WTC11 (cell line): ENCODE measurements at regions not wholly inside any gene's neighbourhood (a gene's known extent, or its start where the extent isn't known, plus 50 kb on each side); places are given as distances from the start of the nearest gene placed in this dataset.

Experiments used
- ATAC-seq: fragments of 200-7000 bp; cut with Tn5 transposase; 2 replicates; pipeline ENCODE4 v1.10.0; 2021; ENCODE audit warnings: mild to moderate bottlenecking, moderate library complexity
- CTCF ChIA-PET: fragments of 300-600 bp; sonication (Branson Sonifier 250); formaldehyde crosslinking; loops from one replicate; lab custom pipeline; 2021; ENCODE audit warnings: antibody characterized with exemption; lab: Charles Lee
- POLR2A ChIA-PET: fragments of 350-600 bp; sonication (Branson Sonifier 250); formaldehyde crosslinking; loops from one replicate; lab custom pipeline; 2021; ENCODE audit warnings: antibody characterized with exemption; lab: Charles Lee
- DNase-seq: peaks from one replicate; pipeline ENCODE4 v3.0.0; 2021; ENCODE audit warnings: low spot score
- H3K27ac Mint-ChIP-seq: 2 replicates; pipeline ENCODE4 v1.8.0; 2021; ENCODE audit warnings: mixed read lengths
- H3K27me3 Mint-ChIP-seq: 2 replicates; pipeline ENCODE4 v1.8.0; 2021; ENCODE audit warnings: low read depth, mild to moderate bottlenecking, moderate library complexity, mixed read lengths
- H3K36me3 Mint-ChIP-seq: 2 replicates; pipeline ENCODE4 v1.8.0; 2021; ENCODE audit warnings: mixed read lengths
- H3K4me1 Mint-ChIP-seq: 2 replicates; pipeline ENCODE4 v1.8.0; 2022; ENCODE audit warnings: mixed read lengths
- H3K4me3 Mint-ChIP-seq: 2 replicates; pipeline ENCODE4 v1.8.0; 2021; ENCODE audit warnings: mild to moderate bottlenecking, moderate library complexity, mixed read lengths
- H3K9me3 Mint-ChIP-seq: 2 replicates; pipeline ENCODE4 v1.8.0; 2021; ENCODE audit warnings: mixed read lengths
- GTF2I ChIP-seq: fragments of 250-450 bp; sonication (Bioruptor Pico); conservative IDR thresholded peaks from 2 replicates; pipeline ENCODE4 v1.4.0; 2021; ENCODE audit warnings: mild to moderate bottlenecking
- JUN ChIP-seq: sonication (generic); formaldehyde crosslinking; IDR thresholded peaks from 2 replicates; pipeline ENCODE4 v1.8.0; 2023; ENCODE audit warnings: mild to moderate bottlenecking, missing genetic modification reagents
- NFYB ChIP-seq: sonication (generic); formaldehyde crosslinking; conservative IDR thresholded peaks from 2 replicates; pipeline ENCODE4 v1.8.0; 2022; ENCODE audit warnings: low read depth, missing genetic modification reagents
- ZNF219 ChIP-seq: sonication (generic); formaldehyde crosslinking; IDR thresholded peaks from 2 replicates; pipeline ENCODE4 v1.8.0; 2023; ENCODE audit warnings: missing genetic modification reagents, mild to moderate bottlenecking, borderline replicate concordance
- ZNF396 ChIP-seq: fragments of 250-450 bp; sonication (Bioruptor Pico); IDR thresholded peaks from 2 replicates; pipeline ENCODE4 v1.8.0; 2021; ENCODE audit warnings: mild to moderate bottlenecking, moderate library complexity, borderline replicate concordance
- TF ChIP-seq, protein P1 (sequence below): fragments of 250-450 bp; sonication (Bioruptor Pico); IDR thresholded peaks from 2 replicates; pipeline ENCODE4 v1.8.0; 2021; ENCODE audit warnings: mild to moderate bottlenecking
- TF ChIP-seq, protein P2 (sequence below): fragments of 250-450 bp; sonication (Bioruptor Pico); IDR thresholded peaks from 2 replicates; pipeline ENCODE4 v1.9.0; 2021; ENCODE audit warnings: moderate library complexity, mild to moderate bottlenecking, inconsistent platforms, borderline replicate concordance
- TF ChIP-seq, protein P3 (sequence below): sonication (generic); formaldehyde crosslinking; IDR thresholded peaks from 2 replicates; pipeline ENCODE4 v1.8.0; 2022; ENCODE audit warnings: mild to moderate bottlenecking, missing genetic modification reagents
- TF ChIP-seq, protein P4 (sequence below): sonication (generic); formaldehyde crosslinking; IDR thresholded peaks from 2 replicates; pipeline ENCODE4 v1.8.1; 2022; ENCODE audit warnings: mild to moderate bottlenecking, missing genetic modification reagents, moderate library complexity, borderline replicate concordance
- TF ChIP-seq, protein P5 (sequence below): sonication (generic); formaldehyde crosslinking; IDR thresholded peaks from 2 replicates; pipeline ENCODE4 v1.8.1; 2022; ENCODE audit warnings: mild to moderate bottlenecking, moderate library complexity, missing genetic modification reagents
- TF ChIP-seq, protein P6 (sequence below): sonication (generic); formaldehyde crosslinking; IDR thresholded peaks from 2 replicates; pipeline ENCODE4 v1.8.1; 2022; ENCODE audit warnings: low read depth, mild to moderate bottlenecking, moderate library complexity, missing genetic modification reagents, borderline replicate concordance
- TF ChIP-seq, protein P7 (sequence below): sonication (generic); formaldehyde crosslinking; IDR thresholded peaks from 2 replicates; pipeline ENCODE4 v1.8.0; 2022; ENCODE audit warnings: mild to moderate bottlenecking, missing genetic modification reagents
- TF ChIP-seq, protein P8 (sequence below): sonication (generic); formaldehyde crosslinking; IDR thresholded peaks from 2 replicates; pipeline ENCODE4 v1.8.1; 2023; ENCODE audit warnings: mild to moderate bottlenecking, moderate library complexity, missing genetic modification reagents

DNA sequence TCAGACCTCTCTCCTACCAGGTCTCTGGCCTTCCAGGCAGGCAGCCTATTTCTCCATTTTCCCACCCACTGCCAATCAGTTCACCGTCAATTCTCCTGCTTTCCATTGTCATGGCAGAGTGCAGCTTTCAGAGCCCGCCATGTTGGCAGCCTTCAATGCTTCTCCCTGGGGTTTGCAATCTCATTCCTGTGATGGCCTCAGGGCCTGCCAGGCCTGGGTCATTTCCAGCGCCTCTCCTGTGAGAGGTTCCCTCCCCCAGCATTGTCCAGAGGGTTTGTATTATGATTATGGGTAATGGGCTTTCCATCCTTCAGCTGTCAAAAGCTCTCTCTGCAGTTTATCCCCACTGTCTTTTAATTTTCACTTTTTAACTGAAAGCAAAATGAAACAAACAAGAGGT lies 716.6 kb upstream of the CDH8 start:
- Mint-ChIP-seq H3K27me3 (no peaks in the 10 kb centered on the region), H3K9me3 (no peaks in the 10 kb centered on the region), H3K36me3 (no peaks in the 10 kb centered on the region), H3K4me3 (no peak overlapping the region), H3K27ac (no peak overlapping the region), H3K4me1 (no peaks in the 10 kb centered on the region)
- DNase-seq: no peak
- ATAC-seq: no peak
- TF ChIP-seq, protein P1, sequence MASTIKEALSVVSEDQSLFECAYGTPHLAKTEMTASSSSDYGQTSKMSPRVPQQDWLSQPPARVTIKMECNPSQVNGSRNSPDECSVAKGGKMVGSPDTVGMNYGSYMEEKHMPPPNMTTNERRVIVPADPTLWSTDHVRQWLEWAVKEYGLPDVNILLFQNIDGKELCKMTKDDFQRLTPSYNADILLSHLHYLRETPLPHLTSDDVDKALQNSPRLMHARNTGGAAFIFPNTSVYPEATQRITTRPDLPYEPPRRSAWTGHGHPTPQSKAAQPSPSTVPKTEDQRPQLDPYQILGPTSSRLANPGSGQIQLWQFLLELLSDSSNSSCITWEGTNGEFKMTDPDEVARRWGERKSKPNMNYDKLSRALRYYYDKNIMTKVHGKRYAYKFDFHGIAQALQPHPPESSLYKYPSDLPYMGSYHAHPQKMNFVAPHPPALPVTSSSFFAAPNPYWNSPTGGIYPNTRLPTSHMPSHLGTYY (CRISPR knock-in tag): no peak
- TF ChIP-seq JUN (CRISPR knock-in tag) (no peak), ZNF219 (CRISPR knock-in tag) (no peak)
- TF ChIP-seq, protein P2, sequence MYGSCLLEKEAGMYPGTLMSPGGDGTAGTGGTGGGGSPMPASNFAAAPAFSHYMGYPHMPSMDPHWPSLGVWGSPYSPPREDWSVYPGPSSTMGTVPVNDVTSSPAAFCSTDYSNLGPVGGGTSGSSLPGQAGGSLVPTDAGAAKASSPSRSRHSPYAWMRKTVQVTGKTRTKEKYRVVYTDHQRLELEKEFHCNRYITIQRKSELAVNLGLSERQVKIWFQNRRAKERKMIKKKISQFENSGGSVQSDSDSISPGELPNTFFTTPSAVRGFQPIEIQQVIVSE: no peak
- POLR2A ChIA-PET: no interaction called here
- CTCF ChIA-PET: no interaction called here

DNA sequence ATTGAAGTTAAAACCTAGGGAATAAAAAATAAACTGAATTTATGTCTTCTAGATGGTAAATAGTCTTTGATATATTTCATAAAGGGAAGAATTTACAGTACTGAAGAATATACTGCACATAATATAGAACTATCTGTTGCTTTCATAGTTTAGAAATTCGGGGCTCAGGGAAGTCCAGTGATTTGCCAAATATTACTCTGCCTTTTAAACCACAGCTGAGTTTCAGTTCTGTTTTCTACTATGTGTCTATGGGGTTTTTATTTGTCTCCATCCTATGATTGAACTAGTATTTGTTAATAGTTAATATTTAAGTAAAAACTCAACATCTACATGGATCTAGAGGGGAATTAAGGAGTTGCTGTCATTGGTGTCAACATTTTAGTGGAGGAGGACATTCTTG lies 715.0 kb upstream of the CDH8 start:
- ATAC-seq: no peak
- no peak overlapping the region for H3K4me3 Mint-ChIP-seq
- H3K27me3 Mint-ChIP-seq: no peaks in the 10 kb centered on the region
- POLR2A ChIA-PET: no interaction called here
- no peak overlapping the region for H3K27ac Mint-ChIP-seq
- no peaks in the 10 kb centered on the region for H3K36me3 Mint-ChIP-seq
- TF ChIP-seq, protein P3, sequence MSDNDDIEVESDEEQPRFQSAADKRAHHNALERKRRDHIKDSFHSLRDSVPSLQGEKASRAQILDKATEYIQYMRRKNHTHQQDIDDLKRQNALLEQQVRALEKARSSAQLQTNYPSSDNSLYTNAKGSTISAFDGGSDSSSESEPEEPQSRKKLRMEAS (CRISPR knock-in tag): no peak
- TF ChIP-seq, protein P4, sequence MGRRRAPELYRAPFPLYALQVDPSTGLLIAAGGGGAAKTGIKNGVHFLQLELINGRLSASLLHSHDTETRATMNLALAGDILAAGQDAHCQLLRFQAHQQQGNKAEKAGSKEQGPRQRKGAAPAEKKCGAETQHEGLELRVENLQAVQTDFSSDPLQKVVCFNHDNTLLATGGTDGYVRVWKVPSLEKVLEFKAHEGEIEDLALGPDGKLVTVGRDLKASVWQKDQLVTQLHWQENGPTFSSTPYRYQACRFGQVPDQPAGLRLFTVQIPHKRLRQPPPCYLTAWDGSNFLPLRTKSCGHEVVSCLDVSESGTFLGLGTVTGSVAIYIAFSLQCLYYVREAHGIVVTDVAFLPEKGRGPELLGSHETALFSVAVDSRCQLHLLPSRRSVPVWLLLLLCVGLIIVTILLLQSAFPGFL (CRISPR knock-in tag): no peak
- TF ChIP-seq GTF2I (no peak), ZNF396 (CRISPR knock-in tag) (no peak), NFYB (CRISPR knock-in tag) (no peak)
- TF ChIP-seq, protein P1 (CRISPR knock-in tag): no peak
- TF ChIP-seq, protein P5, sequence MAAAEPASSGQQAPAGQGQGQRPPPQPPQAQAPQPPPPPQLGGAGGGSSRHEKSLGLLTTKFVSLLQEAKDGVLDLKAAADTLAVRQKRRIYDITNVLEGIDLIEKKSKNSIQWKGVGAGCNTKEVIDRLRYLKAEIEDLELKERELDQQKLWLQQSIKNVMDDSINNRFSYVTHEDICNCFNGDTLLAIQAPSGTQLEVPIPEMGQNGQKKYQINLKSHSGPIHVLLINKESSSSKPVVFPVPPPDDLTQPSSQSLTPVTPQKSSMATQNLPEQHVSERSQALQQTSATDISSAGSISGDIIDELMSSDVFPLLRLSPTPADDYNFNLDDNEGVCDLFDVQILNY (CRISPR knock-in tag): no peak
- TF ChIP-seq, protein P6, sequence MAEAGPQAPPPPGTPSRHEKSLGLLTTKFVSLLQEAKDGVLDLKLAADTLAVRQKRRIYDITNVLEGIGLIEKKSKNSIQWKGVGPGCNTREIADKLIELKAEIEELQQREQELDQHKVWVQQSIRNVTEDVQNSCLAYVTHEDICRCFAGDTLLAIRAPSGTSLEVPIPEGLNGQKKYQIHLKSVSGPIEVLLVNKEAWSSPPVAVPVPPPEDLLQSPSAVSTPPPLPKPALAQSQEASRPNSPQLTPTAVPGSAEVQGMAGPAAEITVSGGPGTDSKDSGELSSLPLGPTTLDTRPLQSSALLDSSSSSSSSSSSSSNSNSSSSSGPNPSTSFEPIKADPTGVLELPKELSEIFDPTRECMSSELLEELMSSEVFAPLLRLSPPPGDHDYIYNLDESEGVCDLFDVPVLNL (CRISPR knock-in tag): no peak
- TF ChIP-seq, protein P7, sequence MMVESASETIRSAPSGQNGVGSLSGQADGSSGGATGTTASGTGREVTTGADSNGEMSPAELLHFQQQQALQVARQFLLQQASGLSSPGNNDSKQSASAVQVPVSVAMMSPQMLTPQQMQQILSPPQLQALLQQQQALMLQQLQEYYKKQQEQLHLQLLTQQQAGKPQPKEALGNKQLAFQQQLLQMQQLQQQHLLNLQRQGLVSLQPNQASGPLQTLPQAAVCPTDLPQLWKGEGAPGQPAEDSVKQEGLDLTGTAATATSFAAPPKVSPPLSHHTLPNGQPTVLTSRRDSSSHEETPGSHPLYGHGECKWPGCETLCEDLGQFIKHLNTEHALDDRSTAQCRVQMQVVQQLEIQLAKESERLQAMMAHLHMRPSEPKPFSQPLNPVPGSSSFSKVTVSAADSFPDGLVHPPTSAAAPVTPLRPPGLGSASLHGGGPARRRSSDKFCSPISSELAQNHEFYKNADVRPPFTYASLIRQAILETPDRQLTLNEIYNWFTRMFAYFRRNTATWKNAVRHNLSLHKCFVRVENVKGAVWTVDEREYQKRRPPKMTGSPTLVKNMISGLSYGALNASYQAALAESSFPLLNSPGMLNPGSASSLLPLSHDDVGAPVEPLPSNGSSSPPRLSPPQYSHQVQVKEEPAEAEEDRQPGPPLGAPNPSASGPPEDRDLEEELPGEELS: no peak
- TF ChIP-seq, protein P8, sequence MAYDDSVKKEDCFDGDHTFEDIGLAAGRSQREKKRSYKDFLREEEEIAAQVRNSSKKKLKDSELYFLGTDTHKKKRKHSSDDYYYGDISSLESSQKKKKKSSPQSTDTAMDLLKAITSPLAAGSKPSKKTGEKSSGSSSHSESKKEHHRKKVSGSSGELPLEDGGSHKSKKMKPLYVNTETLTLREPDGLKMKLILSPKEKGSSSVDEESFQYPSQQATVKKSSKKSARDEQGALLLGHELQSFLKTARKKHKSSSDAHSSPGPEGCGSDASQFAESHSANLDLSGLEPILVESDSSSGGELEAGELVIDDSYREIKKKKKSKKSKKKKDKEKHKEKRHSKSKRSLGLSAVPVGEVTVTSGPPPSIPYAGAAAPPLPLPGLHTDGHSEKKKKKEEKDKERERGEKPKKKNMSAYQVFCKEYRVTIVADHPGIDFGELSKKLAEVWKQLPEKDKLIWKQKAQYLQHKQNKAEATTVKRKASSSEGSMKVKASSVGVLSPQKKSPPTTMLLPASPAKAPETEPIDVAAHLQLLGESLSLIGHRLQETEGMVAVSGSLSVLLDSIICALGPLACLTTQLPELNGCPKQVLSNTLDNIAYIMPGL (CRISPR knock-in tag): no peak
- no peaks in the 10 kb centered on the region for H3K9me3 Mint-ChIP-seq
- DNase-seq: no peak
- no peaks in the 10 kb centered on the region for H3K4me1 Mint-ChIP-seq
- CTCF ChIA-PET: no interaction called here
